ENCODE measurements at regions not wholly inside any gene's neighbourhood (a gene's known extent, or its start where the extent isn't known, plus 50 kb on each side); places are given as distances from the start of the nearest gene placed in this dataset.

DNA sequence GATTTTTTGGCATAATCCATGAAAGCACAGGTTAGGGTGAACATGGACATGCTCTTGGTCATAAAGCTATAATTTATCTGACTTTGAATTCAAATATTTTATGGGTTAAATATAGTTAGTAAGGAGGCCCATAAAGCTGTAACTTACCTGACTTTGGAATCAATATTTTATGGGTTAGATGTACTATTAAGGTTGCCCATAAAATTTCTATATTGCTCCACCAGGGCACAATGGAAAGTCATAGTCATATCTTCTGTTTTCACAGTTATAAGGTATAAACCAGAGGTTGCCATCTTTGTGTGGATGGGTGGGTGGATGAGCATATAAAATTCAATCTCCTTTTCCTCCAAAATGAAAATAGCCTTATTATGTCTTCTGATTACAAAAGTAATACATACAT is 120.5 kb upstream of the ADAMTSL1 start:
- no peaks in the 10 kb centered on the region for H3K36me3 ChIP-seq (ENCODE audit: control insufficient read depth, insufficient read depth, low read length)
- no peak for DNase-seq
- no peak overlapping the region for H3K27ac ChIP-seq (ENCODE audit: low read length)
- no peaks in the 10 kb centered on the region for H3K4me1 ChIP-seq (ENCODE audit: control insufficient read depth, insufficient read depth, low read length)
- H3K27me3 ChIP-seq (ENCODE audit: control insufficient read depth, insufficient read depth, low read length): no peaks in the 10 kb centered on the region
- no peak overlapping the region for H3K4me3 ChIP-seq (ENCODE audit: low read length)
- no peaks in the 10 kb centered on the region for H3K9me3 ChIP-seq (ENCODE audit: control insufficient read depth, low read depth, low read length)

DNA sequence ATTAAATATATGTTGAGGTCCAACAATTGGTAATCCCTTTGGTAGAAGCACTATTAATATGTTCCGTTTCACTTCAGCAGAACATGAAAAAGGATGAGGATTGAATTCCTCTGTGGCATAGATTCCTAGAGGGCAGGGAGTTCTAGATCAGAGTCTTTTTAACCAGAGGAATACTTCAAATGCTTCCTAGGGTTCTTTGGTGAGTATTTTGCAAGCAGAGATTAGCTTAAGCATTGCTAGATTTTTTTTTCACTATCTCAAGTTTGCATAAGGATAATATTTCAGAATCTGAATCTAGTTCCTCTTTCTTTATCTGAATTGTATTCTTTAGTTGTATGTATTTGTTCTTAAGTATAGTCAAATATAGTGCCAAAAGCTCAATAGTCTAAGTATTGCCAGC is 116.6 kb upstream of the ADAMTSL1 start:
- Histone ChIP-seq H3K4me1 (ENCODE audit: control insufficient read depth, insufficient read depth, low read length) (no peaks in the 10 kb centered on the region), H3K4me3 (ENCODE audit: low read length) (no peak overlapping the region), H3K9me3 (ENCODE audit: control insufficient read depth, low read depth, low read length) (no peaks in the 10 kb centered on the region), H3K27ac (ENCODE audit: low read length) (no peak overlapping the region), H3K27me3 (ENCODE audit: control insufficient read depth, insufficient read depth, low read length) (no peaks in the 10 kb centered on the region), H3K36me3 (ENCODE audit: control insufficient read depth, insufficient read depth, low read length) (no peaks in the 10 kb centered on the region)
- DNase-seq: no peak
- WGBS (ENCODE audit: insufficient coverage, low lambda C conversion rate): 100% methylated on average over 1 of the region's 1 CpG

DNA sequence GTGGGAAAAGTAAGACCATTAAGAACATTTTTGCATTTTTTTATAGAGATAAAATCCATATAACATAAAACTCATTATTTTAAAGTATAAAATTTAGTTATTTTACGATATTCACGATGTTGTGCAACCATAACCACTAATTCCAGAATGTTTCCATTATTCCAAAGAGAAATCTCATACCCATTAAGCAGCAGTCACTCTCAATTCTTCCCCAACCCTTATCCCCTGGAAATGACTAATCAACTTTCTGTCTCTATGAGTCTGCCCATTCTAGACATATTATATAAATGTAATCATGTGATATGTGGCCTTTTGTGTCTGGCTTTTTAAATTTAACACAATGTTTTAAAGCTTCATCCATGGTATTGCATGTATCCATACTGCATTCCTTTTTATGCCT is 115.6 kb upstream of the ADAMTSL1 start:
- DNase-seq: no peak
- 83% methylated on average over 2 of the region's 2 CpGs for WGBS (ENCODE audit: insufficient coverage, low lambda C conversion rate)
- Histone ChIP-seq H3K4me3 (ENCODE audit: low read length) (no peak overlapping the region), H3K9me3 (ENCODE audit: control insufficient read depth, low read depth, low read length) (no peaks in the 10 kb centered on the region), H3K36me3 (ENCODE audit: control insufficient read depth, insufficient read depth, low read length) (no peaks in the 10 kb centered on the region), H3K27ac (ENCODE audit: low read length) (no peak overlapping the region), H3K27me3 (ENCODE audit: control insufficient read depth, insufficient read depth, low read length) (no peaks in the 10 kb centered on the region), H3K4me1 (ENCODE audit: control insufficient read depth, insufficient read depth, low read length) (no peaks in the 10 kb centered on the region)

DNA sequence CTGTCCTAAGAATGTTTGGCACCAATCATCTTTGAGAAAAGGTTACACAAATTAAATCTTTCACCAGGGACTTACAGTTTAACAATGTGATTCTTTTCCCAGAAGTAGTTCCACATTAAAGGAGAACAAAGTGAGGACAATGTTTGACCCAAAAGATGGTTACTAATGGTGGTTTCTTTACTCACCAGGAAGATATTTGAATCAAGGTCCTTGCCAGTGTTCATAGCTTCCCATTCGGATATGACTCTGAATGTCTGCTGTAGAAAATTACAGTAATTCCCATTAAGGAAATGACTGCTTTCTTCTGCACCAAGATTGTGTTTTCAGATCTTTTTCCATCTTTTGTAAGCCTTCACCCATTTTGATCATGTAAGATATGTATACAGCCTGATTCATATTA is 114.6 kb upstream of the ADAMTSL1 start:
- no peaks in the 10 kb centered on the region for H3K36me3 ChIP-seq (ENCODE audit: control insufficient read depth, insufficient read depth, low read length)
- H3K27me3 ChIP-seq (ENCODE audit: control insufficient read depth, insufficient read depth, low read length): no peaks in the 10 kb centered on the region
- no peak overlapping the region for H3K27ac ChIP-seq (ENCODE audit: low read length)
- WGBS (ENCODE audit: insufficient coverage, low lambda C conversion rate): no CpG with 5 or more reads among the region's 1 CpG
- H3K9me3 ChIP-seq (ENCODE audit: control insufficient read depth, low read depth, low read length): no peaks in the 10 kb centered on the region
- no peak for DNase-seq
- no peaks in the 10 kb centered on the region for H3K4me1 ChIP-seq (ENCODE audit: control insufficient read depth, insufficient read depth, low read length)
- H3K4me3 ChIP-seq (ENCODE audit: low read length): no peak overlapping the region

DNA sequence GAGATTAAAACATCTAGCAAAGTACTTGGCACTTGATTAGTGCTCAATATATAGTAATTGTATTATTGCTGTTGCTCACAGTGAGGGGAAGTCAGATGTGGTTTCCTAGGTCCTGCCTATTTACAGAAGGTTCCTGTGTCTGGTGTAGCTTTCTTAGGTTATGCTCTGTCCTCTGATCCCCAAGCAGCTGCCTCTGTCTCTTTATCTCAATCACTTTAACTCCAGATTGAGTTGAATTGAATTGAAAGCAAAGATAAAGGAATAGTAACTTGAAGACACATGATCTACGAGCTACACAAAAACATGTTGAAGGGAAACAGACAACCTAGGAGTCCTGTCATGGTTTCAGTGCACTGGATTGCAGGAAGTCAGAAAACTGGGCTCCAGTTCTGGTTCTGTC is 113.9 kb upstream of the ADAMTSL1 start:
- Histone ChIP-seq H3K4me3 (ENCODE audit: low read length) (no peak overlapping the region), H3K27ac (ENCODE audit: low read length) (no peak overlapping the region), H3K4me1 (ENCODE audit: control insufficient read depth, insufficient read depth, low read length) (no peaks in the 10 kb centered on the region), H3K9me3 (ENCODE audit: control insufficient read depth, low read depth, low read length) (no peaks in the 10 kb centered on the region), H3K36me3 (ENCODE audit: control insufficient read depth, insufficient read depth, low read length) (no peaks in the 10 kb centered on the region), H3K27me3 (ENCODE audit: control insufficient read depth, insufficient read depth, low read length) (no peaks in the 10 kb centered on the region)
- 50% methylated on average over 1 of the region's 1 CpG for WGBS (ENCODE audit: insufficient coverage, low lambda C conversion rate)
- no peak for DNase-seq

DNA sequence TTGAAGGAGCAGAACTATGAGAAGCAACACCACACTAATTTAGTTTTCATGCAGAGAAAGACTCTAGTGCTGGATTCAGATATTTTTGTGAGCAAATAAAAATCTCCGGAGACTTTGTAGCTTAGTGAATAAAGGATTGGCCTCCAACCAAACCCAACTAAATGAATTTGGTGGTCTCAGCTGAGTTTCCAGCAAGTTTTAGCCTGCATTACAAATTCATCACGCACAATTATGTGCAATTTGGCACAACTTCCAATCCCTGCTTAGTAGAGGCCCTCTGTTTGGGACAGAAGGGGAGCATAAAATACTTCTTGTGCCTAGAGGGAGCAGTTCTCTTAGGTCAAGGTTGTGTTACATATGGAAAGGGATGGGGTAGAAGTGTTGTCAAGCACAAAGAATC is 112.3 kb upstream of the ADAMTSL1 start:
- Histone ChIP-seq H3K4me3 (ENCODE audit: low read length) (no peak overlapping the region), H3K9me3 (ENCODE audit: control insufficient read depth, low read depth, low read length) (no peaks in the 10 kb centered on the region), H3K27ac (ENCODE audit: low read length) (no peak overlapping the region), H3K27me3 (ENCODE audit: control insufficient read depth, insufficient read depth, low read length) (no peaks in the 10 kb centered on the region), H3K36me3 (ENCODE audit: control insufficient read depth, insufficient read depth, low read length) (no peaks in the 10 kb centered on the region), H3K4me1 (ENCODE audit: control insufficient read depth, insufficient read depth, low read length) (no peaks in the 10 kb centered on the region)
- no peak for DNase-seq
- no CpG with 5 or more reads among the region's 2 CpGs for WGBS (ENCODE audit: insufficient coverage, low lambda C conversion rate)

DNA sequence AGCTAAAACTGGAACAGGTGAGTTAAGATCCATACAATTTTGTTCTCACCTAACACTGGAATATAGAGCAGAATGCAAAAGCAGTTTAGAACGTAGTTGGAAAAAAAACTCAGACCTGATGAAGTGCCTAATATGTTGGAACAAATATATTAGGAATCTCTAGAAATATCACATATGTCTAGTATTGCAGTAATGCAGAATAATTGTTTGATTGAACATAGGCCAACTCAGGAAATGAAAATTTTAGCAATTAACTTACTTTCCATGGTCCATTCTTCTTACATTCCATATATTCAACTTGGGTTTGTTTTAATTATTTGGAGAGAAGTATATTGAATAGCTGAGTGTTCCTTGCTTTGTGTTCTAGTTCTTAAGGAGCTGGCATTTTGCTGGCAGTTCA is 111.8 kb upstream of the ADAMTSL1 start:
- 80% methylated on average over 1 of the region's 1 CpG for WGBS (ENCODE audit: insufficient coverage, low lambda C conversion rate)
- H3K27ac ChIP-seq (ENCODE audit: low read length): no peak overlapping the region
- DNase-seq: no peak

DNA sequence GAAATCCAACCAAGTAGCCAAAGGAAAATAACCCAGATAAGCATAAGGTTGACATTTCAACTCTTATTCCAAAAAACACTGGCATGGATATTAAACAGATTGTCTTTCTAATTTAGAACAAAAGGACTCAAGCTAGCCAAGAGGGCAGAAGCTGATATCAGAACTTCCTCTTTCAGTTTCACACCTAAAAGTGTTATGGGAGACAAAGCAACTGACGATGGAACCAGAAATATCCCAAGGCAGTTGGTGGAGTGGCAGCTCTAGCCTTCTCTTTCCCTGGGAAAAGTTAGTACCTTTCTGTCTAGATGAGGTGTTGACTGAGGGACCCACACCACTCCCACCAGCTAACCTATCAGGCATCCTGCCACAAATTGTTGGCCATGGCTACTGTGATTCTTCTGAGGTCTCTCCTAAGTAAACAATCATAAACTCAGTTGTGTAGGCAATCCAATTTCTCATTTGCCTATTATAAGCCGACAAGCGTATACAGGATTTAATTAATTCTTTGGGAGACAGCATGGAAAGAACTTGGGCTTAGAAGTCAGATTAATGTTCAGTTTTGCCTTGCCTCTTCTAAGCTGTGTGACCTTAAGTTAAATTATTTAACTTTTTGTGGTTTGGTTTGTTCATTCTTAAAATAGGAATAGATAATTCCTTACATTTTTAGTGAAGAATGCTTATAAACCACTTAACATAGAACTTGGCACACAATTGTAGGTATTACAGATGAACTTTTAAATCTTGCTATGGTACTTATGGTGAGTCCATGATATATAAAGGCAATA is 110.9 kb upstream of the ADAMTSL1 start:
- H3K27ac ChIP-seq (ENCODE audit: low read length): no peak overlapping the region
- no peaks in the 10 kb centered on the region for H3K9me3 ChIP-seq (ENCODE audit: control insufficient read depth, low read depth, low read length)
- 70% methylated on average over 2 of the region's 3 CpGs for WGBS (ENCODE audit: insufficient coverage, low lambda C conversion rate)
- no peaks in the 10 kb centered on the region for H3K36me3 ChIP-seq (ENCODE audit: control insufficient read depth, insufficient read depth, low read length)
- H3K27me3 ChIP-seq (ENCODE audit: control insufficient read depth, insufficient read depth, low read length): no peaks in the 10 kb centered on the region
- no peaks in the 10 kb centered on the region for H3K4me1 ChIP-seq (ENCODE audit: control insufficient read depth, insufficient read depth, low read length)
- H3K4me3 ChIP-seq (ENCODE audit: low read length): no peak overlapping the region
- DNase-seq: no peak

More for the DNA sequence above, 111.8 kb upstream of the ADAMTSL1 start:
- Histone ChIP-seq H3K4me1 (ENCODE audit: control insufficient read depth, insufficient read depth, low read length) (no peaks in the 10 kb centered on the region), H3K27me3 (ENCODE audit: control insufficient read depth, insufficient read depth, low read length) (no peaks in the 10 kb centered on the region), H3K36me3 (ENCODE audit: control insufficient read depth, insufficient read depth, low read length) (no peaks in the 10 kb centered on the region), H3K4me3 (ENCODE audit: low read length) (no peak overlapping the region), H3K9me3 (ENCODE audit: control insufficient read depth, low read depth, low read length) (no peaks in the 10 kb centered on the region)

DNA sequence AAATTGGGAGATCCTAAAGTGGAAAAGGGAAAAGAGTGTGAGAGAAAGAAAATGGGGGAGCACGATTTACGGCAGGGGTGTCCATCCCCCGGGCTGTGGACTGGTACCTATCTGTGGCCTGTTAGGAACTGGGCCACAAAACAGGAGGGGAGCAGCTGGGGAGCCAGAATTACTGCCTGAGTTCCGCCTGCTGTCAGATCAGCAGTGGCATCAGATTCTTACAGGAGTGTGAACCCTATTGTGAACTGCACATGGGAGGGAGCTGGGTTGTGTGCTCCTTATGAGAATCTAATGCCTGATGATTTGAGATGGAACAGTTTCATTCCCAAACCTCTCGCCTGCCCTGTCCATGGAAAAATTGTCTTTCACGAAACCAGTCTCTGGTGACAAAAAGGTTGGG is 108.3 kb upstream of the ADAMTSL1 start:
- no peak overlapping the region for H3K27ac ChIP-seq (ENCODE audit: low read length)
- no peak overlapping the region for H3K4me3 ChIP-seq (ENCODE audit: low read length)
- no peaks in the 10 kb centered on the region for H3K36me3 ChIP-seq (ENCODE audit: control insufficient read depth, insufficient read depth, low read length)
- no peak for DNase-seq
- H3K4me1 ChIP-seq (ENCODE audit: control insufficient read depth, insufficient read depth, low read length): no peaks in the 10 kb centered on the region
- H3K27me3 ChIP-seq (ENCODE audit: control insufficient read depth, insufficient read depth, low read length): no peaks in the 10 kb centered on the region
- no CpG with 5 or more reads among the region's 6 CpGs for WGBS (ENCODE audit: insufficient coverage, low lambda C conversion rate)
- no peaks in the 10 kb centered on the region for H3K9me3 ChIP-seq (ENCODE audit: control insufficient read depth, low read depth, low read length)

DNA sequence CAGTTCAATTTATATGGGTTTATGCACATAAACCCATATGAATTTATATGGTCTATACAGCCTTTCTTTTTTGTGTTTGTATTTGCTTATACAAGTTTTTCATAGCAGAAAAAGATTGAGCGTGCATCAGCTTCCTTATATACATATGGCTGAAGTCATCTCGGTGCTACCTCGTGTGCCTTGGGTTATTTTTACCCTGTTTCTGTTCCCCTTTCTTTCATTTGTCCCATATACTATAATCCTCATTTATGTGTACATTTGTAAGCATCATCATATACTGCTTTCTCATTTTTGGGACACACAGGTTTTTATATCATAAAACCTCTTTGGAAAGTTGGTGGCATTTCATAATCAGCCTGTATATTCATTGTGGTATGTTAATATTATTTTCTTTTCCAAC is 107.8 kb upstream of the ADAMTSL1 start:
- Histone ChIP-seq H3K4me3 (ENCODE audit: low read length) (no peak overlapping the region), H3K27me3 (ENCODE audit: control insufficient read depth, insufficient read depth, low read length) (no peaks in the 10 kb centered on the region), H3K27ac (ENCODE audit: low read length) (no peak overlapping the region), H3K36me3 (ENCODE audit: control insufficient read depth, insufficient read depth, low read length) (no peaks in the 10 kb centered on the region), H3K4me1 (ENCODE audit: control insufficient read depth, insufficient read depth, low read length) (no peaks in the 10 kb centered on the region), H3K9me3 (ENCODE audit: control insufficient read depth, low read depth, low read length) (no peaks in the 10 kb centered on the region)
- 83% methylated on average over 3 of the region's 3 CpGs for WGBS (ENCODE audit: insufficient coverage, low lambda C conversion rate)
- no peak for DNase-seq

DNA sequence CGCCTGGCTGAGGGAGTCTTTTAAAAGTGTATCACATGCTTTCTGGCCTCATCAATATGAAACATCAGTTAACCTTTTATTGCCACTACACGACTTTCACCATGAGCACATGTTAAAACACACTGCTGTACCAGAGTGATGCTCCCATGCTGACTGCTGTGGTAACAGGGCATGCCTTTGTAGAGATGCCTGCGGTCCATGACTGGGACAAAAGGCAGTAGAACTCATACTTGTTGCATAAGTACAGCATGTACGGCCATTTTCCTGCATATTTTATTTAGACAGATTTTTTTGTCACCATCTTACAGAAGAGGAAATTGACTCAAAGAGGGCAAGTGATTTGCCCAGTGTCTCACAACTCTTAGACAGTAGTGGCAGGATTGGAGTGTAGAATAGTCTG is 105.7 kb upstream of the ADAMTSL1 start:
- no peak for DNase-seq
- no peaks in the 10 kb centered on the region for H3K4me1 ChIP-seq (ENCODE audit: control insufficient read depth, insufficient read depth, low read length)
- no peaks in the 10 kb centered on the region for H3K27me3 ChIP-seq (ENCODE audit: control insufficient read depth, insufficient read depth, low read length)
- WGBS (ENCODE audit: insufficient coverage, low lambda C conversion rate): 100% methylated on average over 1 of the region's 4 CpGs
- no peak overlapping the region for H3K4me3 ChIP-seq (ENCODE audit: low read length)
- no peak overlapping the region for H3K27ac ChIP-seq (ENCODE audit: low read length)
- no peaks in the 10 kb centered on the region for H3K9me3 ChIP-seq (ENCODE audit: control insufficient read depth, low read depth, low read length)
- no peaks in the 10 kb centered on the region for H3K36me3 ChIP-seq (ENCODE audit: control insufficient read depth, insufficient read depth, low read length)

All from large intestine (tissue), 3 donors.